ENCODE measurements at regions not wholly inside any gene's neighbourhood (a gene's known extent, or its start where the extent isn't known, plus 50 kb on each side); places are given as distances from the start of the nearest gene placed in this dataset.

DNA sequence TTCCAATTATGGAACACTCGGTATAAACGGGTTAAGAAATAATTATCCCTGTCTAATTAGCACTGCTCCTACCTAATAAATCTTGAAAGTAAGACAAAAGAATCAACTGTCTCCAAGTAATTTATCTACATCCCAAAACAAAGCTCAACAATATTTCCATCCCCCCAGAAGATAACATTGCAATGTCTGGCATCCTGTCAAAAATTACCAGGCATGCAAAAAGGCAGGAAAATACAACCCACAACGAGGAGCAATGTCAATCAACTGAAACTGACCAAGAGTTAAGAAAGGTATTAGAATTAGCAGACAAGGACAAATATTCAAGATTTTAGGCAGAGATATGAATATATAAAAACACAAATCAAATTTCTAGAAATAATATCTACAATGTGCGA, 84.5 kb upstream of the SVIL start:
- peaks cover 10% of the 10 kb centered on the region for H3K9me3 ChIP-seq (ENCODE audit: control insufficient read depth, insufficient read depth, low read length)
- H3K4me1 ChIP-seq (ENCODE audit: control insufficient read depth, insufficient read depth, low read length), result no peaks in the 10 kb centered on the region
- H3K27ac ChIP-seq (ENCODE audit: low read depth, low read length), result no peak overlapping the region
- H3K36me3 ChIP-seq (ENCODE audit: control insufficient read depth, insufficient read depth, low read length), result no peaks in the 10 kb centered on the region
- H3K27me3 ChIP-seq (ENCODE audit: control insufficient read depth, insufficient read depth, low read length), result no peaks in the 10 kb centered on the region
- no peak overlapping the region for H3K9ac ChIP-seq (ENCODE audit: low read depth, low read length)
- H3K4me3 ChIP-seq (ENCODE audit: low read depth, low read length), result no peak overlapping the region

DNA sequence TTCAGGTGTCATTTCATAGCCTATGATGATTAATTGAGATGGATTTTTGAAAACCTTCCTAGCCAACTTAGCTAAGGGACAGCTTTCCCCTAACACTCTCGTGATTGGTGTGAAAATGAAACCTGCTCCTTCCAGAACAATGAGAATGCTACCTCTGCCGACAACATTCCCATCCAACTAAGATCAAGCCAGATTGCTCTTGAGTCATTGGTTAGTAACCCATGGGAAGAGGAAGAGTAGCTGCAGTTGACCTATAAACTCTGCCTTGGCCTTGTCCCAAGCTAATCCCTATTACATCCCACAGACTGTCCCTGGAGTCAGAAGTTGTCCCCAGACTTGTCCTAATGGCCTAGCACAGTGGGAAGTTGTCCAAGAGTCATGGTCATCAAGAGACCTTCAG, 80.5 kb upstream of the SVIL start:
- peaks cover 6% of the 10 kb centered on the region for H3K4me1 ChIP-seq (ENCODE audit: control insufficient read depth, insufficient read depth, low read length)
- H3K27ac ChIP-seq (ENCODE audit: low read depth, low read length), result no peak overlapping the region
- H3K36me3 ChIP-seq (ENCODE audit: control insufficient read depth, insufficient read depth, low read length), result no peaks in the 10 kb centered on the region

DNA sequence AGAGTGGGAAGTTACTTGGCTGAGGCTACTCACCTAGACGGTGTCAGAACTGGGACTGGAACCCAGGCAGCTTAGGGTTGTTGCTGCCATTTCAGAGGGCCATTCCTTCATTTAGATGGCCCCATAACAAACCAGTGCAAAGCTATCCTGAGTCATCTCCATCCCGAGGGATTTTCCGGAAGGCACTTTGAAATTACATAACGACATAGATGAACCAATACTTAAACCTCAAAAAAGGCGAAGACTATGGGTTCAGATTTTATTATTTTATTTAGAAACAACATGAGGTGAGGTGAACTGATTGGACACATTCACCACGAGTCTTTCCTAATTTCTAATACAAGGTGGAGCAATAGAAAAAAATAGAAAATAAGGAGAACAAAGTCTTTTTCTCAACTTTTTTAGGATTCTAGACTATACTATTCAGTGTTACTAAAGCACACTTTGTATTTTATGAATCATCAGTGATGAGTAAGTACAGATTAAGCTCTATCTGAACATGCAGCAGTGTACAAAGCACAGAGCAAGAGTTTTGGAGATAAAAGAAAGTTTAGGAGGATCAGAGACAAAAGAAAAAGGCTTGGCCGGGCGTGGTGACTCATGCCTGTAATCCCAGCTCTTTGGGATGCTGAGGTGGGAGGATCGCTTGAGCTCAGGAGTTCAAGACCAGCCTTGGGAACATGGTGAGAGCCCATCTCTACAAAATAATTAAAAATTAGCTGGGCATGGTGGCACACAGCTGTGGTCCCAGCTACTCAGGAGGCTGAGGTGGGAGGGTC, 79.5 kb upstream of the SVIL start:
- peaks cover 13% of the 10 kb centered on the region for H3K4me1 ChIP-seq (ENCODE audit: control insufficient read depth, insufficient read depth, low read length)

More for the DNA sequence above, 80.5 kb upstream of the SVIL start:
- H3K27me3 ChIP-seq (ENCODE audit: control insufficient read depth, insufficient read depth, low read length), result no peaks in the 10 kb centered on the region
- H3K9me3 ChIP-seq (ENCODE audit: control insufficient read depth, insufficient read depth, low read length), result peaks cover 9% of the 10 kb centered on the region
- no peak overlapping the region for H3K9ac ChIP-seq (ENCODE audit: low read depth, low read length)
- no peak overlapping the region for H3K4me3 ChIP-seq (ENCODE audit: low read depth, low read length)

DNA sequence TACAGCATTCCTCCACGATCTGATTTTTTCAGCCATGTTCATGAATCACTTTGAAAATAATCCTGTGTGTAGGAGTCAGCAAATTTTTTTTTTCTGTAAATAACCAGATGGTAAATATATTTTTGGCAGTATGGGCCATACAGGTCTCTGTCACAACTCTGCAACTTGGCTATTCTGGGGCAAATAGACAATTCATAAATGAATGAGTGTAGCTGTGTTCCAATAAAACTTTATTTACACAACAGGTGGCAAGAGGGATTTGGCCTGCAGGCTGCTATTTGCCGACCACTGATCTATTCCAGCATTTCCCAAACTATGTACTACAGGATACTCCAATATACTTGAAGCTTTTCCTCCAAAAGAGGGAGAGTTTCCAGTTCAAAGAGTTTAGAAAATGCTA, 78.7 kb upstream of the SVIL start:
- no peaks in the 10 kb centered on the region for H3K36me3 ChIP-seq (ENCODE audit: control insufficient read depth, insufficient read depth, low read length)
- no peaks in the 10 kb centered on the region for H3K9me3 ChIP-seq (ENCODE audit: control insufficient read depth, insufficient read depth, low read length)
- no peak overlapping the region for H3K4me3 ChIP-seq (ENCODE audit: low read depth, low read length)
- H3K9ac ChIP-seq (ENCODE audit: low read depth, low read length), result no peak overlapping the region
- H3K27me3 ChIP-seq (ENCODE audit: control insufficient read depth, insufficient read depth, low read length), result no peaks in the 10 kb centered on the region
- no peak overlapping the region for H3K27ac ChIP-seq (ENCODE audit: low read depth, low read length)
- H3K4me1 ChIP-seq (ENCODE audit: control insufficient read depth, insufficient read depth, low read length), result peaks cover 15% of the 10 kb centered on the region

More for the DNA sequence above, 79.5 kb upstream of the SVIL start:
- H3K4me3 ChIP-seq (ENCODE audit: low read depth, low read length), result no peak overlapping the region
- no peaks in the 10 kb centered on the region for H3K36me3 ChIP-seq (ENCODE audit: control insufficient read depth, insufficient read depth, low read length)
- no peaks in the 10 kb centered on the region for H3K9me3 ChIP-seq (ENCODE audit: control insufficient read depth, insufficient read depth, low read length)
- no peak overlapping the region for H3K9ac ChIP-seq (ENCODE audit: low read depth, low read length)
- no peaks in the 10 kb centered on the region for H3K27me3 ChIP-seq (ENCODE audit: control insufficient read depth, insufficient read depth, low read length)
- H3K27ac ChIP-seq (ENCODE audit: low read depth, low read length), result no peak overlapping the region

DNA sequence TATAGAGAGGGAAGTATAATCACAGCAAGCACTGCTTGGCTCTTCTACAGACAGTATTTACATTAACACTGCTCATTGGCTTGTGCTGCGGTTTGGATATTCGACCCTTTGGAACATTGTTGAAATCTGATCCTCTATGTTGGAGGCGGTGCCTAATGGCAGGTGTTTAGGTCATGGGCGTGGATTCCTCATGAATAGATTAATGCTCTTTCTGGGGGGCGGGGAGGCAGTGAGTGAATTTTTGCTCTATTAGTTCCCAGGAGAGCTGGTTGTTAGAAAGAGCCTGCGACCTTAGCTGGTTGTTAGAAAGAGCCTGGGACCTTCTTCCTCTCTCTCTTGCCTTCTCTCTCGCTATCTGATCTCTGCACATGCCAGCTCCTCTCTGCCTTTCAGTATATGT, 77.3 kb upstream of the SVIL start:
- H3K27me3 ChIP-seq (ENCODE audit: control insufficient read depth, insufficient read depth, low read length), result no peaks in the 10 kb centered on the region
- no peak overlapping the region for H3K9ac ChIP-seq (ENCODE audit: low read depth, low read length)
- H3K36me3 ChIP-seq (ENCODE audit: control insufficient read depth, insufficient read depth, low read length), result no peaks in the 10 kb centered on the region
- H3K4me3 ChIP-seq (ENCODE audit: low read depth, low read length), result no peak overlapping the region
- no peaks in the 10 kb centered on the region for H3K9me3 ChIP-seq (ENCODE audit: control insufficient read depth, insufficient read depth, low read length)
- H3K4me1 ChIP-seq (ENCODE audit: control insufficient read depth, insufficient read depth, low read length), result peaks cover 15% of the 10 kb centered on the region
- H3K27ac ChIP-seq (ENCODE audit: low read depth, low read length), result peak overlapping the region; percentile 58

DNA sequence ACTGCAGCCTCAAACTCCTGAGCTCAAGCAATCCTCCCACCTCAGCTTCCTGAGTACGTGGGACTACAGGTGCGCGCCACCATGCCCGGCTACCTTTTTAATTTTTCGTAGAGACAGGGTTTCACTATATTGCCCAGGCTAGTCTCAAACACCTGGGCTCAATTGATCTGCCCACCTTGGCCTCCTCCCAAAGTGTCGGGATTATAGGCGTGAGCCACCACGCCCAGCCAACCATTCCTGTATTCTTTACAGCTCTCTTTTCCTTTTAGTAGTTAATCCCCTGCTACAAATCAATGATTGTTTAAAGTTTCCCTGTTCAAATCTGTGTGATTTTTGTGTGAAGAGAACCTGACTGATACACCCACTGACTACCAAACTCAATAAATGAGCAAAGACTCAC, 75.4 kb upstream of the SVIL start:
- Histone ChIP-seq H3K4me1 (ENCODE audit: control insufficient read depth, insufficient read depth, low read length) (peaks cover 15% of the 10 kb centered on the region), H3K27me3 (ENCODE audit: control insufficient read depth, insufficient read depth, low read length) (no peaks in the 10 kb centered on the region), H3K9me3 (ENCODE audit: control insufficient read depth, insufficient read depth, low read length) (no peaks in the 10 kb centered on the region), H3K27ac (ENCODE audit: low read depth, low read length) (no peak overlapping the region), H3K4me3 (ENCODE audit: low read depth, low read length) (no peak overlapping the region), H3K9ac (ENCODE audit: low read depth, low read length) (no peak overlapping the region), H3K36me3 (ENCODE audit: control insufficient read depth, insufficient read depth, low read length) (no peaks in the 10 kb centered on the region)

DNA sequence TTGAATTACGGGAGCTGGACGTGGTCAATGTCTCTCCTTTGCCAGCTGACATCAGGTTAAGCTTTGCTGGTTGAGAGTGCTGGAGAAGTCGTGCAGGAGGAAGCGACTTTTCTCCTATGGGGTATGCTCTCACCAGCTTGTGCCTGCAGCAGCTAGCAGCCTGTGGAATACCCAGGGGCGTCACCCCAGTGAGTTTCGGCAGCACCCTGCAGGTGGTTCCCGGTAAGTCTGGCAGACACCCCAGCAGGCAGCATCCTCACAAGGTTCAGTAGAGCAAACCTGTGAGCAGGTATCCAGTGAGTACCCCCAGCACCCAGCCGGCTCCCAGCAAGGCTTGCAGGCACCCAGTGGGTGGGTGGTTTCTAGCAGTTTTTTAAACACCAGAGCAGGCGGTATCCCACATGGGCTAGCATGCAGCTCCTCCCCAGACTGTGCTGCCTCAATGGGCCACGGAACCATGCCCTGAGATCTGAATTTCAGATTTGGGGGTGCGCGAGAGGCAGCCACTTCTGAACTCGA, 74.8 kb upstream of the SVIL start:
- Histone ChIP-seq H3K27ac (ENCODE audit: low read depth, low read length) (no peak overlapping the region), H3K36me3 (ENCODE audit: control insufficient read depth, insufficient read depth, low read length) (no peaks in the 10 kb centered on the region), H3K9ac (ENCODE audit: low read depth, low read length) (no peak overlapping the region), H3K4me1 (ENCODE audit: control insufficient read depth, insufficient read depth, low read length) (peaks cover 15% of the 10 kb centered on the region), H3K9me3 (ENCODE audit: control insufficient read depth, insufficient read depth, low read length) (no peaks in the 10 kb centered on the region), H3K4me3 (ENCODE audit: low read depth, low read length) (no peak overlapping the region), H3K27me3 (ENCODE audit: control insufficient read depth, insufficient read depth, low read length) (no peaks in the 10 kb centered on the region)

DNA sequence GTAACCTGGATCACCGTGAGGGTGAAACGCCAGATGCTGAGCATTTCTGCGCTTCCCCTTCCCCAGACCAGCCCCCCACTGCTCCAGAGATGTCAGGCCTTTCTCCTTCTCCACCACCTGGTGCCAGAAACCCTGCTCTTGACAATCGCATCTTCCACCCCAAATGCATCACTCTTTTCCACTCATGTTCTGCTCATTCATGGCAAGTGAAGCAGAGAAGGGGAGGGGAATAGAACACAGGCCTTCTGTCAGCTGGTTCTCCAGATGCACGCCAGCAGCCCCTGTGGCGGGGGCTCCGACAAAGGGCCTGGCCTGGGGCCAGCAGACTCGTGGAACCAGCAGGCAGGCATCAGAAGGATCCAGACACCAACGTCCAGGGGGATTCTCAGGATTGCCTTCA, 68.5 kb upstream of the SVIL start:
- Histone ChIP-seq H3K9me3 (ENCODE audit: control insufficient read depth, insufficient read depth, low read length) (no peaks in the 10 kb centered on the region), H3K27ac (ENCODE audit: low read depth, low read length) (no peak overlapping the region), H3K9ac (ENCODE audit: low read depth, low read length) (no peak overlapping the region)

DNA sequence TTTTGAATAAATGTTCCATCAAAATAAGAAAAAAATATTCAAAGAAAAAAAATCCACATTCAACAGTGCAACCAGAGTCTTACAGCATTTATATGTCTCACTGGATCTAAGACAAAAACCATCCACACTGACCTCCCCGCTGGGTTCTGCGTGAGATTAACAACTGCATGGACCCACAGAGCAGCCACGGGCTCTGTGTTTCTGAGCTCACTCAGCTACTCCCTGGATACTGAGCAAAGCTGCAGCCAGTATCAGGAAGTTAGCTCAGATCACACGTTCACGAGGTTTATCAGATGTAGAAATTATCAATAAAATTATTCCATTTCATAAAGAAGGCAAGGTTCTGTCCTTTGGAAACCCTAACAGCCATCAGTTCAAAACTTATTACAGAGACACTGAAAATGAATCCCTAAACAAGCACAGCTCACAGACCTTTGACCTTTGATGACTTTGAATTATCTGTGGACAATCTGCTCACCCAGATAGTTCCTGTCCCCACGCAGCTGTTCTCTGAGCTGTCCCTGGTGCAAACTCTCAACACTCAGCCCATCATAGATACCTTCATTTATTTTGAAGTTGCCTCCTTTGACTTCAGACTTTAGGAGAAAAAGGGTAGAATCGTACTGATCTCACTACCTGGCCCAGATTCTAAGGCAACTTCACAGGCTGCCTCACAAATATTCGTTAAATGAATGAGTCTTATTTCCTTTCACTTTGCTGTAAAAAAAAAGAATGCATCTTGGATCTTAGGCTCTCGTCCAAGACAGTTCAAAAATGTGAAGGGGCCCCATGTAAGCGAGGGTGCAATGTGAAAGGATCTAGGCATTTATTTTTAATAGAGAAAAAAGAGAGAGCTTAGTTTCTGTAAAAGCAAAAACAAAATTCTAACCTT, 67.7 kb upstream of the SVIL start:
- Histone ChIP-seq H3K9ac (ENCODE audit: low read depth, low read length) (no peak overlapping the region), H3K36me3 (ENCODE audit: control insufficient read depth, insufficient read depth, low read length) (no peaks in the 10 kb centered on the region), H3K27ac (ENCODE audit: low read depth, low read length) (no peak overlapping the region), H3K9me3 (ENCODE audit: control insufficient read depth, insufficient read depth, low read length) (no peaks in the 10 kb centered on the region), H3K27me3 (ENCODE audit: control insufficient read depth, insufficient read depth, low read length) (no peaks in the 10 kb centered on the region), H3K4me1 (ENCODE audit: control insufficient read depth, insufficient read depth, low read length) (peaks cover 6% of the 10 kb centered on the region), H3K4me3 (ENCODE audit: low read depth, low read length) (no peak overlapping the region)

More for the DNA sequence above, 68.5 kb upstream of the SVIL start:
- H3K4me3 ChIP-seq (ENCODE audit: low read depth, low read length), result no peak overlapping the region
- no peaks in the 10 kb centered on the region for H3K36me3 ChIP-seq (ENCODE audit: control insufficient read depth, insufficient read depth, low read length)
- peaks cover 6% of the 10 kb centered on the region for H3K4me1 ChIP-seq (ENCODE audit: control insufficient read depth, insufficient read depth, low read length)
- H3K27me3 ChIP-seq (ENCODE audit: control insufficient read depth, insufficient read depth, low read length), result no peaks in the 10 kb centered on the region

DNA sequence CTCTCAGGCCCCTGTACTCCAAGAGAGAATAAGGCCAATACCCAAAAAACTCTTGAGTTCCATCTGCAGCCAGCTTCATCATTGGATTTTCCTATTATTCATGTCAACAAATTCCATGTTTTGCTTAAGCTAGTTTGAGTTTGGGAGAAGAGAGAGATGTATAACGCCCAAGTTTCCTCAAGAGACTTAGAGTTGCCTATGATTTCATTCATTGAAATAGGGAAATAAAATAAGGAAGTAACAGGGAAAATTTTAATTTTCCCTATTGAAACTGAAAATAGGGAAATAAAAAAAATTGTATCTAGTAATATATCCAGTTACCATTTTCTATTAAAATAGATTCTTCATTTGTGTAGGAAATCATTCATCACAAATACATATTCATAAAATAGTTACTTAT, 66.5 kb upstream of the SVIL start:
- H3K9me3 ChIP-seq (ENCODE audit: control insufficient read depth, insufficient read depth, low read length), result no peaks in the 10 kb centered on the region

DNA sequence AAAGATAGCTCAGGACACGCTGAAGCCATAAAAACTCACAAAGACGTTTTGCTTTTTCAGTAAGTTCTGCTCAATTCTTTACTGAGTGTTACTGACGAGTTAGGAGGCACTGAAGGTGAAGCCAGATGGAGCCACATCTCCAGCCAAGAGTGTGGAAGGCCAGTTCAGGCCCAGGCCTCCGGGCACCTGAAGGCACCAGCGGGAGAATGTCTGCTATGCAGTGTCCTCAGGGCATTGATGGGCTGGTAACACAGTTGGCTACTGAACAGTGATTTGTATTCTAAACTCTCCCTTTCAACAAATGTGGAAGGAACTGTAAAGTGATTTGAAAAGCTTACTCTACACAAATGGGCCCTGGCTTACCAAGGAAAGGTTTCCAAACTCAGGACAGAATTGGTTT, 64.8 kb upstream of the SVIL start:
- no peaks in the 10 kb centered on the region for H3K27me3 ChIP-seq (ENCODE audit: control insufficient read depth, insufficient read depth, low read length)
- peaks cover 6% of the 10 kb centered on the region for H3K4me1 ChIP-seq (ENCODE audit: control insufficient read depth, insufficient read depth, low read length)
- no peak overlapping the region for H3K27ac ChIP-seq (ENCODE audit: low read depth, low read length)
- H3K9ac ChIP-seq (ENCODE audit: low read depth, low read length), result no peak overlapping the region
- H3K4me3 ChIP-seq (ENCODE audit: low read depth, low read length), result no peak overlapping the region
- no peaks in the 10 kb centered on the region for H3K9me3 ChIP-seq (ENCODE audit: control insufficient read depth, insufficient read depth, low read length)
- H3K36me3 ChIP-seq (ENCODE audit: control insufficient read depth, insufficient read depth, low read length), result no peaks in the 10 kb centered on the region

More for the DNA sequence above, 66.5 kb upstream of the SVIL start:
- no peak overlapping the region for H3K27ac ChIP-seq (ENCODE audit: low read depth, low read length)
- no peak overlapping the region for H3K4me3 ChIP-seq (ENCODE audit: low read depth, low read length)
- H3K9ac ChIP-seq (ENCODE audit: low read depth, low read length), result no peak overlapping the region
- no peaks in the 10 kb centered on the region for H3K27me3 ChIP-seq (ENCODE audit: control insufficient read depth, insufficient read depth, low read length)
- H3K36me3 ChIP-seq (ENCODE audit: control insufficient read depth, insufficient read depth, low read length), result no peaks in the 10 kb centered on the region
- peaks cover 6% of the 10 kb centered on the region for H3K4me1 ChIP-seq (ENCODE audit: control insufficient read depth, insufficient read depth, low read length)
